HFF-Myc (cell line): ENCODE measurements at regions not wholly inside any gene's neighbourhood (a gene's known extent, or its start where the extent isn't known, plus 50 kb on each side); places are given as distances from the start of the nearest gene placed in this dataset.

Experiments used
- DNase-seq: peaks from one replicate; pipeline ENCODE4 v3.0.0-alpha.2; 2011; ENCODE audit warnings: low read depth; ENCODE audit errors: extremely low read depth
- H3K4me3 ChIP-seq: replicated peaks from 2 replicates; pipeline ENCODE4 v1.5.1; 2011; ENCODE audit warnings: low read depth, mild to moderate bottlenecking, control low read depth, low read length
- CTCF ChIP-seq: IDR thresholded peaks from 2 replicates; pipeline ENCODE4 v1.5.1; 2012; ENCODE audit warnings: mild to moderate bottlenecking, low read depth, low read length, control low read depth; ENCODE audit errors: missing control alignments

GRCh38 chr5:97907646-97908400, 724.8 kb upstream of the RIOK2 start:
- no peak for DNase-seq
- no peak overlapping the region for H3K4me3 ChIP-seq
- no peak for TF ChIP-seq CTCF

GRCh38 chr5:97909541-97909940, 726.5 kb upstream of the RIOK2 start:
- TF ChIP-seq CTCF: no peak
- H3K4me3 ChIP-seq: no peak overlapping the region
- DNase-seq: no peak

- H3K4me3 ChIP-seq: no peak overlapping the region
- DNase-seq: no peak
- TF ChIP-seq CTCF: no peak
Observed at GRCh38 chr5:97914483-97914882, 731.4 kb upstream of the RIOK2 start.

- no peak for TF ChIP-seq CTCF
- DNase-seq: no peak
- no peak overlapping the region for H3K4me3 ChIP-seq
Observed at GRCh38 chr5:97915106-97915505, 732.1 kb upstream of the RIOK2 start.

GRCh38 chr5:97918057-97918456, 735.0 kb upstream of the RIOK2 start:
- TF ChIP-seq CTCF: no peak
- DNase-seq: no peak
- H3K4me3 ChIP-seq: no peak overlapping the region

- H3K4me3 ChIP-seq: no peak overlapping the region
- TF ChIP-seq CTCF: no peak
- DNase-seq: no peak
Observed at GRCh38 chr5:97918620-97919019, 735.6 kb upstream of the RIOK2 start.

- DNase-seq: no peak
- TF ChIP-seq CTCF: no peak
- no peak overlapping the region for H3K4me3 ChIP-seq
Observed at GRCh38 chr5:97919719-97920118, 736.7 kb upstream of the RIOK2 start.
